Mucosa of descending colon (tissue), 3 donors: ENCODE measurements at regions not wholly inside any gene's neighbourhood (a gene's known extent, or its start where the extent isn't known, plus 50 kb on each side); places are given as distances from the start of the nearest gene placed in this dataset.

Experiments
- ATAC-seq: fragments of 200-7000 bp; cut with Tn5 transposase; one replicate; pipeline ENCODE4 v1.9.1; 2020; ENCODE audit warnings: mild to moderate bottlenecking, moderate library complexity
- DNase-seq, 3 donors: peaks; one replicate each; pipeline ENCODE4 v3.0.0-alpha.2; 2020
- H3K36me3 ChIP-seq: fragments of 200-600 bp; one replicate; pipeline ENCODE4 v1.8.0; 2021; ENCODE audit warnings: low read depth, mild to moderate bottlenecking
- H3K4me1 ChIP-seq: fragments of 200-600 bp; one replicate; pipeline ENCODE4 v1.8.0; 2021; ENCODE audit warnings: low read depth, mild to moderate bottlenecking
- H3K4me3 ChIP-seq: fragments of 200-600 bp; one replicate; pipeline ENCODE4 v1.8.0; 2021; ENCODE audit warnings: mild to moderate bottlenecking
- H3K9me3 ChIP-seq: fragments of 200-600 bp; one replicate; pipeline ENCODE4 v1.8.0; 2021; ENCODE audit warnings: mild to moderate bottlenecking
- intact Hi-C, 2 donors: fragments of 100-400 bp; cut with DNase I in 1 of 2; cut with micrococcal nuclease in 1 of 2; formaldehyde crosslinking; loops; one replicate each; pipeline versions ENCODE4 v1.11.0 to v1.11.1; 2022; cut with DNase I, micrococcal nuclease
- TF ChIP-seq, protein P1 (sequence below): fragments of 200-600 bp; IDR thresholded peaks from one replicate; pipeline ENCODE4 v1.8.0; 2022; ENCODE audit warnings: antibody characterized with exemption, mild to moderate bottlenecking
- donor health status: DM: no; HTN: no; CAD: no; lungs with moderate emphysema.
- donor health status: DM: no; HTN: no; CAD: no.
- donor health status: DM: no; HTN: yes; CAD: no.

DNA sequence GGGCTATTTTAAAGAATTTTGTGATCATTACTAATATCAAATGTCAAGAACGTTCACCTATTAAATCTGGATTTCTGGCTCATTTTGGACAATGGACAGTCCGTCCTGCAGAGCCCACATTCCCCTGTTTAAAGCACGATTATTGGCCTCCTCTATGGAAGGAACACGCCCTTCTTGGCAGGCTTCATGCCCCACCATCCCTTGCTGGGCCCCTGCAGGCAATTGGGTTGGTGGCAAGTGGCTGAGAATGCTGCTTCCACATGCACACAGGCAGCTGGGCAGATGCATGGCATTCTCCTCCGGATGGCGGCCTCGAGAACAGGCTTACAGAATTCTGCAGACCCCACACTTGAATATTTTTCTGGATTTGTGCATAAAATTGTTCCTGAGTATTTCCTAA is 305.8 kb upstream of the MKI67 start:
- no peaks in the 10 kb centered on the region for H3K4me1 ChIP-seq
- H3K9me3 ChIP-seq, result no peaks in the 10 kb centered on the region
- intact Hi-C loops, result no loop called here
- ATAC-seq (no peak), DNase-seq (no peak)
- no peak overlapping the region for H3K4me3 ChIP-seq
- H3K36me3 ChIP-seq, result no peaks in the 10 kb centered on the region
- TF ChIP-seq, protein P1, sequence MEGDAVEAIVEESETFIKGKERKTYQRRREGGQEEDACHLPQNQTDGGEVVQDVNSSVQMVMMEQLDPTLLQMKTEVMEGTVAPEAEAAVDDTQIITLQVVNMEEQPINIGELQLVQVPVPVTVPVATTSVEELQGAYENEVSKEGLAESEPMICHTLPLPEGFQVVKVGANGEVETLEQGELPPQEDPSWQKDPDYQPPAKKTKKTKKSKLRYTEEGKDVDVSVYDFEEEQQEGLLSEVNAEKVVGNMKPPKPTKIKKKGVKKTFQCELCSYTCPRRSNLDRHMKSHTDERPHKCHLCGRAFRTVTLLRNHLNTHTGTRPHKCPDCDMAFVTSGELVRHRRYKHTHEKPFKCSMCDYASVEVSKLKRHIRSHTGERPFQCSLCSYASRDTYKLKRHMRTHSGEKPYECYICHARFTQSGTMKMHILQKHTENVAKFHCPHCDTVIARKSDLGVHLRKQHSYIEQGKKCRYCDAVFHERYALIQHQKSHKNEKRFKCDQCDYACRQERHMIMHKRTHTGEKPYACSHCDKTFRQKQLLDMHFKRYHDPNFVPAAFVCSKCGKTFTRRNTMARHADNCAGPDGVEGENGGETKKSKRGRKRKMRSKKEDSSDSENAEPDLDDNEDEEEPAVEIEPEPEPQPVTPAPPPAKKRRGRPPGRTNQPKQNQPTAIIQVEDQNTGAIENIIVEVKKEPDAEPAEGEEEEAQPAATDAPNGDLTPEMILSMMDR, result no peak

DNA sequence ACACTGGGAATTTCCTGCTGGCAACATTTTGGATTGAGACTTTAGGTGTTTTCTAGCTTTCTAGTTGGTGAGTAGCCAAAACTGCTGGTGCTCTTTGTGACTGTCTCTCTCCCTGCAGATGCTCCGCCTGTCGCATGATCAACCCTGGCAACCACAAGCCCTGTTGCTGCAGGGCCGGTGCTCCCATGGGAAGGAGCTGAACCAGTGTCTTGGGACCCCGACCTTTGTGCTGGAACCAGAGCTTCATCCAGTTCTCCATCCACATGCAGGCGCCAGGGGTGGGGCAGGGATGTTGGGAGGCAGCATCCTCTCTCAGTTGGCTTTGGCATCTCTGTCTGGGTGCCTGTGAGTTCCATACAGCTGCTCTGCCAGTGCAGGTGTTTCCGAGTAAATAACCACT is 306.2 kb upstream of the MKI67 start:
- no peak for DNase-seq
- intact Hi-C loops, result no loop called here

DNA sequence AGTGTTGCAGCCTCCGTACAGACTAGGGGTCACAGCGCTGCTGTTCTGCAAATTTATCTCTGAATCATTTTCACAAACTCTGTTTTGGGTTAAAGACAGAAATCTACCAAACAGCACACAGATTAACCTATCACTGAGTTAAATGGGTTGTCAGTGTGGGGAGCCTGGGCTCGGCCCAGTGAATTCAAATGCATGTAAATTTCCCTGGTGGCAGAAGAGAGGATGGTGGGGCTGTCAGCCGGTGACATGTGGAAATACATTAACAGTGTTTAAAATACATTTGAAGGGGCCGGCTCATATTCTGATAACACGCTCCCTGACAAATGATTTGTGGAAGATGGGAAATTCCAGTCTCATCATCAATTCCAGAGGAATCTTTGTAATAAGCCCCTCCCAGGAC is 309.6 kb upstream of the MKI67 start:
- intact Hi-C loops, result no loop called here
- ATAC-seq (no peak), DNase-seq (no peak)
- no peaks in the 10 kb centered on the region for H3K36me3 ChIP-seq
- no peaks in the 10 kb centered on the region for H3K9me3 ChIP-seq
- H3K4me3 ChIP-seq, result no peak overlapping the region
- H3K4me1 ChIP-seq, result no peaks in the 10 kb centered on the region
- TF ChIP-seq, protein P1, result no peak

More for the DNA sequence above, 306.2 kb upstream of the MKI67 start:
- H3K36me3 ChIP-seq, result no peaks in the 10 kb centered on the region
- ATAC-seq, result no peak
- no peaks in the 10 kb centered on the region for H3K9me3 ChIP-seq
- TF ChIP-seq, protein P1, result no peak
- H3K4me1 ChIP-seq, result no peaks in the 10 kb centered on the region
- H3K4me3 ChIP-seq, result no peak overlapping the region

DNA sequence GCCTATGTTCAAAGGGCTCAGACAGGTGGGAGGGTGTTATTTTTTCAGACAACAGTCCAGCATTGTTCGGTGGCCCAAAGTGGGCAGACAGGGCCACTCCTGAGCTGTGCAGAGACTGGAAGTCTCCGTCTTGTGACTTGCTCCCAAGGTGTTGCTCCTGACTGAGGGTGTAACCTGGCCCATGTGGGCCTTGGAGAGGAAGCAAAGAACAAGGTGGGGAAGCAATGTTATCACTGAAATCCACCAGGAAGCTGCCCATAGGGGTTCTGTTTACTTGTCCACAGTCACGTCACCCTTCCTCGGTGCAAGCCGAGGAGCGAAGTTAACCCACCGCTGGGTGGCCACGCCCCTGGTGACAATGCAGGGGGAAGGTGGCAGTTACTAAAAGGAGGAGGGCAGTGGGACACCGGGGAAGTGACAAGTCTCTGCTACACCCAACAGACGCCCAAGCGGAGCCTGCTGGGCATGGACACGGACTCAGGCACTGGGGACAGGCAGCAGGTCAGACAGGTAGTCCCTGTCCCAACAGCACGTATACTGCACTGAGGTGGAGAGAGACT is 311.6 kb upstream of the MKI67 start:
- ATAC-seq, result no peak

DNA sequence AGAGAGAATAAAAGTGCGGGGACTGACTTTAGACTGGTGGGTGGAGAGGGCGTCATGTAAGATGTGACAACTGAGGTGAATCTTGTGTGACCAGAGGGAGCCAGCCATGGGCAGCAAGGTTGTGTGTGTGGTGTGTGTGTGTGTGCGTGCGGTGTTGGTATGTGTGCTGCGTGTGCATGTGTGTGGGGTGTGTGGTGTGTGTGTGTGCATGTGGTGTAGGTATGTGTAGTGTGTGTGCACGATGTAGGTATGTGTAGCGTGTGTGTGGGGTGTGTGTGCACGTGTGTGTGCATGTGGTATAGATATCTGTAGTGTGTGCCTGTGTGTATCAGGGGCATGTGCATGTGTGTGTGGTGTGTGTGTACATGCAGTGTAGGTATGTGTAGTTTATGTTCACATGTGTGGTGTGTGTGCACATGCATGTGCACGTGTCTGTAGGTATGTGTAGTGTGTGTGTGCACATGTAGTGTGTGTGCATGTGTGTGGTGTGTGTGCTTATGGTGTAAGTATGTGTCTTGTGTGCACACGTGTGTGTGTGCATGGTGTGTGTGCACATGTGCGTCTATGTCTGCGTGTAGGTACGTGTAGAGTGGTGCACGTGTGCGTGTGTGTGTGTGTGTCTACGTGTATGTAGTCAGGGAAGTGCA is 312.3 kb upstream of the MKI67 start:
- DNase-seq (no peak), ATAC-seq (no peak)
- Histone ChIP-seq H3K9me3 (no peaks in the 10 kb centered on the region), H3K36me3 (no peaks in the 10 kb centered on the region), H3K4me1 (no peaks in the 10 kb centered on the region), H3K4me3 (no peak overlapping the region)
- intact Hi-C loops, result no loop called here
- TF ChIP-seq, protein P1, result no peak

More for the DNA sequence above, 311.6 kb upstream of the MKI67 start:
- no peaks in the 10 kb centered on the region for H3K4me1 ChIP-seq
- TF ChIP-seq, protein P1, result no peak
- intact Hi-C loops, result no loop called here
- no peaks in the 10 kb centered on the region for H3K9me3 ChIP-seq
- no peak overlapping the region for H3K4me3 ChIP-seq
- DNase-seq, result no peak
- H3K36me3 ChIP-seq, result no peaks in the 10 kb centered on the region
